ENCODE measurements at regions not wholly inside any gene's neighbourhood (a gene's known extent, or its start where the extent isn't known, plus 50 kb on each side); places are given as distances from the start of the nearest gene placed in this dataset.

- TF ChIP-seq CTCF (IDR thresholded peaks at IDR 0.05), result no peak
- TF ChIP-seq JUN (IDR thresholded peaks at IDR 0.05), result no peak
- TF ChIP-seq MYC (IDR thresholded peaks at IDR 0.05; ENCODE audit: borderline replicate concordance, low read length), result no peak
- no peak for TF ChIP-seq USF2 (IDR thresholded peaks at IDR 0.05)
- TF ChIP-seq MAX (IDR thresholded peaks at IDR 0.05), result no peak
- TF ChIP-seq POLR2A (IDR thresholded peaks at IDR 0.05; ENCODE audit: low read length), result no peak
- TF ChIP-seq RCOR1 (IDR thresholded peaks at IDR 0.05; ENCODE audit: low read depth, low read length), result no peak
- no peak for TF ChIP-seq REST (IDR thresholded peaks at IDR 0.05)
- no peak for TF ChIP-seq CBX8 (IDR thresholded peaks at IDR 0.05)
- no peak for TF ChIP-seq CHD2 (IDR thresholded peaks at IDR 0.05; ENCODE audit: low read length, partially characterized antibody)
- TF ChIP-seq RFX5 (IDR thresholded peaks at IDR 0.05), result no peak
- TF ChIP-seq CBX2 (IDR thresholded peaks at IDR 0.05; ENCODE audit: borderline replicate concordance, low read depth), result no peak
These were observed 66.7 kb upstream of the TEX51 start for GRCh38 chr2:126832014-126832413.
